HEK293T (cell line): ENCODE measurements at regions not wholly inside any gene's neighbourhood (a gene's known extent, or its start where the extent isn't known, plus 50 kb on each side); places are given as distances from the start of the nearest gene placed in this dataset.
"Not testable (repeated sequence)": the region's sequence is repeated elsewhere in the genome, so short reads cannot be mapped to it uniquely, and the experiment has no call there.

Experiments
- CTCF ChIA-PET: fragments of 350-600 bp; formaldehyde crosslinking; extraction: SDS; loops from one replicate; lab custom pipeline; 2021; ENCODE audit warnings: antibody characterized with exemption, inconsistent platforms; lab: Yijun Ruan, JAX
- POLR2A ChIA-PET: fragments of 350-600 bp; formaldehyde crosslinking; extraction: SDS; loops from one replicate; lab custom pipeline; 2020; ENCODE audit warnings: antibody characterized with exemption, inconsistent platforms; lab: Yijun Ruan, JAX
- DNase-seq: peaks from one replicate; pipeline ENCODE4 v3.0.0; 2012; ENCODE audit warnings: mixed read lengths; ENCODE audit errors: extremely low spot score
- ARNT ChIP-seq: fragments of 450-650 bp; IDR thresholded peaks from 2 replicates; pipeline ENCODE4 v1.6.1; 2017; ENCODE audit warnings: mild to moderate bottlenecking
- BHLHE40 ChIP-seq: fragments of 450-650 bp; IDR thresholded peaks from 2 replicates; pipeline ENCODE4 v1.6.1; 2016; ENCODE audit warnings: mild to moderate bottlenecking, moderate library complexity, borderline replicate concordance
- CTBP1 ChIP-seq: fragments of 450-650 bp; IDR thresholded peaks from 2 replicates; pipeline ENCODE4 v1.6.1; 2016; ENCODE audit warnings: borderline replicate concordance
- ELF4 ChIP-seq: fragments of 450-650 bp; IDR thresholded peaks from 2 replicates; pipeline ENCODE4 v1.6.1; 2017; ENCODE audit warnings: antibody characterized with exemption
- FOXA1 ChIP-seq: fragments of 450-650 bp; IDR thresholded peaks from 2 replicates; pipeline ENCODE4 v1.6.1; 2016; ENCODE audit warnings: mild to moderate bottlenecking
- FOXK2 ChIP-seq: fragments of 450-650 bp; IDR thresholded peaks from 2 replicates; pipeline ENCODE4 v1.6.1; 2016; ENCODE audit warnings: mild to moderate bottlenecking
- FOXM1 ChIP-seq: fragments of 450-650 bp; IDR thresholded peaks from 2 replicates; pipeline ENCODE4 v1.6.1; 2017; ENCODE audit warnings: mild to moderate bottlenecking, borderline replicate concordance
- HDGF ChIP-seq: fragments of 450-650 bp; IDR thresholded peaks from 2 replicates; pipeline ENCODE4 v1.6.1; 2017; ENCODE audit warnings: antibody characterized with exemption, borderline replicate concordance
- L3MBTL2 ChIP-seq: fragments of 450-650 bp; conservative IDR thresholded peaks from 2 replicates; pipeline ENCODE4 v1.6.1; 2016; ENCODE audit warnings: mild to moderate bottlenecking
- LEF1 ChIP-seq: fragments of 450-650 bp; IDR thresholded peaks from 2 replicates; pipeline ENCODE4 v1.6.1; 2017; ENCODE audit warnings: mild to moderate bottlenecking, borderline replicate concordance
- NFRKB ChIP-seq: fragments of 450-650 bp; IDR thresholded peaks from 2 replicates; pipeline ENCODE4 v1.6.1; 2016; ENCODE audit warnings: mild to moderate bottlenecking, moderate library complexity
- PKNOX1 ChIP-seq: fragments of 450-650 bp; IDR thresholded peaks from 2 replicates; pipeline ENCODE4 v1.6.1; 2016
- SP1 ChIP-seq: fragments of 450-650 bp; IDR thresholded peaks from 2 replicates; pipeline ENCODE4 v1.6.1; 2017
- SUZ12 ChIP-seq: fragments of 450-650 bp; IDR thresholded peaks from 2 replicates; pipeline ENCODE4 v1.6.1; 2016; ENCODE audit warnings: mild to moderate bottlenecking
- TARDBP ChIP-seq: fragments of 450-650 bp; IDR thresholded peaks from 2 replicates; pipeline ENCODE4 v1.6.1; 2016
- ZNF384 ChIP-seq: fragments of 450-650 bp; IDR thresholded peaks from 2 replicates; pipeline ENCODE4 v1.6.1; 2016

GRCh38 chr7:19284596-19285300 is 139.5 kb upstream of the FERD3L start:
- POLR2A ChIA-PET = no interaction called here
- TF ChIP-seq FOXM1 (no peak), ZNF384 (no peak), LEF1 (no peak), CTBP1 (no peak), SUZ12 (no peak), HDGF (no peak), BHLHE40 (no peak), PKNOX1 (no peak), L3MBTL2 (no peak), FOXA1 (no peak), ARNT (no peak), TARDBP (no peak), NFRKB (no peak), FOXK2 (no peak)
- CTCF ChIA-PET = interaction anchor here (0.5 kb wide), 1 partner anchor 9 kb away, joined by 3 read pairs; no protein-coding TSS in a partner anchor
- no peak for DNase-seq

- POLR2A ChIA-PET = no interaction called here
- CTCF ChIA-PET = no interaction called here
- no peak for DNase-seq
- TF ChIP-seq TARDBP (no peak), PKNOX1 (no peak), L3MBTL2 (no peak), ARNT (no peak), NFRKB (no peak), SP1 (no peak), FOXA1 (no peak), ZNF384 (no peak), LEF1 (no peak), BHLHE40 (no peak), CTBP1 (no peak)
These were observed 138.9 kb upstream of the FERD3L start for GRCh38 chr7:19284136-19284535.

- DNase-seq = no peak
- TF ChIP-seq TARDBP (no peak), PKNOX1 (no peak), FOXK2 (no peak), NFRKB (no peak), HDGF (no peak), LEF1 (no peak), FOXA1 (no peak), L3MBTL2 (no peak), BHLHE40 (no peak), SUZ12 (no peak), SP1 (no peak), CTBP1 (no peak), ARNT (no peak), ZNF384 (no peak), ELF4 (no peak), FOXM1 (no peak)
- ChIA-PET CTCF (no interaction called here), POLR2A (no interaction called here)
These were observed 129.8 kb upstream of the FERD3L start for GRCh38 chr7:19275000-19275399.

- CTCF ChIA-PET = interaction anchor here (0.7 kb wide), 1 partner anchor 10 kb away, joined by 3 read pairs; no protein-coding TSS in a partner anchor
- POLR2A ChIA-PET, DNase-seq: not testable (repeated sequence)
These were observed 127.1 kb upstream of the FERD3L start for GRCh38 chr7:19272329-19272728.

GRCh38 chr7:19269301-19269700 is 124.1 kb upstream of the FERD3L start:
- DNase-seq = no peak
- CTCF ChIA-PET = no interaction called here
- TF ChIP-seq SUZ12 (no peak), ARNT (no peak), NFRKB (no peak), FOXM1 (no peak), CTBP1 (no peak), L3MBTL2 (no peak), FOXA1 (no peak), PKNOX1 (no peak), ELF4 (no peak), FOXK2 (no peak), LEF1 (no peak), ZNF384 (no peak)
- POLR2A ChIA-PET = no interaction called here

- ChIA-PET POLR2A (no interaction called here), CTCF (no interaction called here)
- no peak for TF ChIP-seq ARNT
- no peak for TF ChIP-seq PKNOX1
- TF ChIP-seq FOXM1 = no peak
- no peak for TF ChIP-seq NFRKB
- no peak for TF ChIP-seq LEF1
- no peak for TF ChIP-seq ELF4
- TF ChIP-seq SP1 = no peak
- no peak for TF ChIP-seq ZNF384
- no peak for TF ChIP-seq CTBP1
- no peak for TF ChIP-seq L3MBTL2
- TF ChIP-seq FOXA1 = no peak
- no peak for TF ChIP-seq FOXK2
- no peak for TF ChIP-seq BHLHE40
- DNase-seq = no peak
These were observed 123.5 kb upstream of the FERD3L start for GRCh38 chr7:19268737-19269136.
